ENCODE measurements at regions not wholly inside any gene's neighbourhood (a gene's known extent, or its start where the extent isn't known, plus 50 kb on each side); places are given as distances from the start of the nearest gene placed in this dataset.

GRCh38 chr7:29748286-29749099 lies 57.8 kb upstream of the WIPF3 start:
- no peak for TF ChIP-seq POLR2A (IDR thresholded peaks at IDR 0.05)
- TF ChIP-seq CTCF (IDR thresholded peaks at IDR 0.05): peak; percentile 18 to 60 (median 44)

Measured in gastroesophageal sphincter (tissue), 3 donors.